GM12878 (cell line): ENCODE measurements at regions not wholly inside any gene's neighbourhood (a gene's known extent, or its start where the extent isn't known, plus 50 kb on each side); places are given as distances from the start of the nearest gene placed in this dataset.

Source experiments
- ATAC-seq: fragments of 200-7000 bp; cut with Tn5 transposase; 3 replicates; pipeline ENCODE4 v1.9.1; 2020; ENCODE audit warnings: mild to moderate bottlenecking, moderate library complexity
- BruUV-seq: library from RNA; stranded (reverse); fragments of 400-500 nt; replicated peaks from 2 replicates; lab custom pipeline; 2021; lab: Mats Ljungman, UMichigan
- CTCF ChIA-PET: fragments of 300-600 bp; sonication (Branson Sonifier 250); formaldehyde crosslinking; extraction: SDS; loops from one replicate; lab custom pipeline; 2021; ENCODE audit warnings: inconsistent platforms; lab: Yijun Ruan, JAX
- POLR2A ChIA-PET: fragments of 350-600 bp; formaldehyde crosslinking; extraction: SDS; loops from one replicate; lab custom pipeline; 2021; ENCODE audit warnings: inconsistent platforms; lab: Charles Lee
- RAD21 ChIA-PET: fragments of 300-600 bp; sonication (Branson Sonifier 250); formaldehyde crosslinking; loops from one replicate; lab custom pipeline; 2023; ENCODE audit warnings: antibody characterized with exemption; ENCODE audit not compliant: unreplicated experiment; lab: Charles Lee
- SMC1A ChIA-PET: fragments of 300-600 bp; sonication (Branson Sonifier 250); formaldehyde crosslinking; loops from one replicate; lab custom pipeline; 2023; ENCODE audit not compliant: unreplicated experiment, uncharacterized antibody; lab: Charles Lee
- DNase-seq: peaks from one replicate; pipeline ENCODE4 v3.0.0-alpha.2; 2011; ENCODE audit warnings: low read depth, low spot score
- FAIRE-seq: peaks from 3 replicates; lab custom pipeline; 2011; peaks lifted over from hg19 to GRCh38; lab: Jason Lieb, UNC
- H2AFZ ChIP-seq: 2 replicates; pipeline ENCODE4 v1.6.0; 2011; ENCODE audit warnings: low read depth, low read length, control low read depth; ENCODE audit not compliant: control insufficient read depth
- H3K27ac ChIP-seq: 2 replicates; pipeline ENCODE4 v1.5.1; 2011; ENCODE audit warnings: control low read depth; ENCODE audit not compliant: control insufficient read depth, insufficient read depth
- H3K27me3 ChIP-seq, 2 experiments: replicated peaks in 1 of 2; 2 replicates each; pipeline versions ENCODE4 v1.6.0 to v1.6.1; 2011; ENCODE audit warnings: low read length in 1 of 2; ENCODE audit not compliant: control insufficient read depth in 2 of 2, insufficient read depth in 2 of 2
- H3K36me3 ChIP-seq, 2 experiments: 2 replicates each; pipeline ENCODE4 v1.5.1; 2011; ENCODE audit warnings: low read length in 1 of 2; ENCODE audit not compliant: control insufficient read depth in 2 of 2, insufficient read depth in 2 of 2
- H3K4me1 ChIP-seq: 2 replicates; pipeline ENCODE4 v1.6.1; 2011; ENCODE audit warnings: mild to moderate bottlenecking, low read length, moderate library complexity, mixed read lengths; ENCODE audit not compliant: control insufficient read depth, insufficient read depth
- H3K4me2 ChIP-seq: 2 replicates; pipeline ENCODE4 v1.6.0; 2011; ENCODE audit warnings: control low read depth; ENCODE audit not compliant: control insufficient read depth, insufficient read depth
- H3K4me3 ChIP-seq: fragments of 200-600 bp; sonication (generic); 2 replicates; pipeline ENCODE4 v1.5.1; 2016
- H3K79me2 ChIP-seq: 2 replicates; pipeline ENCODE4 v1.6.0; 2011; ENCODE audit warnings: low read length; ENCODE audit not compliant: control insufficient read depth, insufficient read depth
- H3K9ac ChIP-seq: 2 replicates; pipeline ENCODE4 v1.8.0; 2011; ENCODE audit warnings: low read length, control low read depth, mixed read lengths; ENCODE audit not compliant: control insufficient read depth, insufficient read depth
- H3K9me3 ChIP-seq: replicated peaks from 3 replicates; pipeline ENCODE4 v1.5.1; 2011; ENCODE audit warnings: mild to moderate bottlenecking, low read length; ENCODE audit not compliant: control insufficient read depth, insufficient read depth
- H4K20me1 ChIP-seq: 2 replicates; pipeline ENCODE4 v1.6.0; 2011; ENCODE audit not compliant: control insufficient read depth, insufficient read depth
- FOS ChIP-seq: IDR thresholded peaks from 3 replicates; pipeline ENCODE4 v1.6.1; 2011; ENCODE audit warnings: borderline replicate concordance; ENCODE audit not compliant: insufficient read length; ENCODE audit errors: extremely low read depth
- GABPA ChIP-seq: IDR thresholded peaks from 2 replicates; pipeline ENCODE4 v1.6.1; 2014; ENCODE audit warnings: antibody characterized with exemption, low read depth, mild to moderate bottlenecking, inconsistent platforms
- HDAC6 ChIP-seq: fragments of 200-600 bp; sonication (generic); IDR thresholded peaks from one replicate; pipeline ENCODE4 v1.8.0; 2017; ENCODE audit warnings: antibody characterized with exemption; ENCODE audit not compliant: unreplicated experiment
- MXI1 ChIP-seq: fragments of 150-350 bp; IDR thresholded peaks from 2 replicates; pipeline ENCODE4 v1.6.1; 2011; ENCODE audit warnings: low read depth, mild to moderate bottlenecking, inconsistent platforms, low read length, improper control_type of control experiment
- MYB ChIP-seq: fragments of 150-350 bp; IDR thresholded peaks from 2 replicates; pipeline ENCODE4 v1.6.1; 2014; ENCODE audit warnings: mild to moderate bottlenecking, low read depth, low read length, borderline replicate concordance
- RAD51 ChIP-seq: fragments of 450-650 bp; IDR thresholded peaks from 2 replicates; pipeline ENCODE4 v1.6.1; 2016; ENCODE audit warnings: moderate library complexity, mild to moderate bottlenecking, inconsistent platforms
- SP1 ChIP-seq: IDR thresholded peaks from one replicate; pipeline ENCODE4 v1.6.1; 2011; ENCODE audit warnings: low read depth, low read length
- WGBS: methylation state at CpG from one replicate; pipeline ENCODE4 v1.1.6; 2016; ENCODE audit warnings: low lambda C conversion rate; ENCODE audit not compliant: insufficient replicate concordance, insufficient coverage; ENCODE audit errors: missing lambda C conversion rate; 5-methylcytosine and 5-hydroxymethylcytosine counted together
- in situ Hi-C: fragments of 300-500 bp; cut with MboI; formaldehyde crosslinking; loops from 9 replicates; pipeline ENCODE4 v1.14.3; 2018; ENCODE audit warnings: mixed read lengths
- intact Hi-C: fragments of 100-400 bp; cut with micrococcal nuclease; formaldehyde crosslinking; loops from one replicate; pipeline ENCODE4 v1.14.2; 2022; ENCODE audit not compliant: unreplicated experiment
- TF ChIP-seq, protein P1 (sequence below): fragments of 450-650 bp; IDR thresholded peaks from 2 replicates; pipeline ENCODE4 v1.6.1; 2016; ENCODE audit warnings: mild to moderate bottlenecking
- TF ChIP-seq, protein P2 (sequence below): fragments of 450-650 bp; IDR thresholded peaks from 2 replicates; pipeline ENCODE4 v1.6.1; 2017; ENCODE audit warnings: mild to moderate bottlenecking, moderate library complexity
- TF ChIP-seq, protein P3 (sequence below): fragments of 450-650 bp; IDR thresholded peaks from 2 replicates; pipeline ENCODE4 v1.6.1; 2018; ENCODE audit warnings: mild to moderate bottlenecking, low read depth, moderate library complexity; ENCODE audit not compliant: partially characterized antibody
- TF ChIP-seq, protein P4 (sequence below): IDR thresholded peaks from 2 replicates; pipeline ENCODE4 v1.6.1; 2012; ENCODE audit warnings: improper control_type of control experiment, low read depth, low read length; ENCODE audit not compliant: insufficient replicate concordance

DNA sequence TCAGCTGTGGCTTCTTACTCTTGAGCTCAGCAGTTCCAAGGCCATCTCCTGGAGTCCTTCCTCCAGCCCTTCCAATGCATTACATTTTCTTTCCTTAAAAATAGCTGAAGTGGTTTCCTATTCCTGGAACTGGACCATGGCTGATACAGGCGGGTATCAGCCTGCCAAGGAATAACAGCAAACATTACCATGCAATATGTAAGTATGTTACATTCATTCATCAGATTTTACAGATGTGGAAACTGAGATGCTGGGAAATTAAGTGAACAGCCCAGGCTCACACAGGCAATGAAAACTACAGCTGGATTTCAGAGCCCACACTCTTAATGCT lies 100.4 kb downstream of the NRN1 start:
- Histone ChIP-seq H3K36me3 (no peaks in the 10 kb centered on the region), H4K20me1 (no peaks in the 10 kb centered on the region; the same call in 1 of the 2 replicates), H3K4me1 (no peaks in the 10 kb centered on the region), H3K27me3 (no peaks in the 10 kb centered on the region), H2AFZ (no peak overlapping the region), H3K9ac (no peak overlapping the region), H3K9me3 (no peaks in the 10 kb centered on the region), H3K4me3 (no peak overlapping the region), H3K79me2 (no peaks in the 10 kb centered on the region), H3K27ac (no peak overlapping the region), H3K4me2 (no peak overlapping the region)
- no TSS peak for BruUV-seq
- FAIRE-seq: no peak
- POLR2A ChIA-PET: no interaction called here
- intact Hi-C loops: no loop called here
- TF ChIP-seq MYB (no peak), SP1 (no peak), FOS (no peak), HDAC6 (no peak), MXI1 (no peak), RAD51 (no peak), GABPA (no peak)
- TF ChIP-seq, protein P1, sequence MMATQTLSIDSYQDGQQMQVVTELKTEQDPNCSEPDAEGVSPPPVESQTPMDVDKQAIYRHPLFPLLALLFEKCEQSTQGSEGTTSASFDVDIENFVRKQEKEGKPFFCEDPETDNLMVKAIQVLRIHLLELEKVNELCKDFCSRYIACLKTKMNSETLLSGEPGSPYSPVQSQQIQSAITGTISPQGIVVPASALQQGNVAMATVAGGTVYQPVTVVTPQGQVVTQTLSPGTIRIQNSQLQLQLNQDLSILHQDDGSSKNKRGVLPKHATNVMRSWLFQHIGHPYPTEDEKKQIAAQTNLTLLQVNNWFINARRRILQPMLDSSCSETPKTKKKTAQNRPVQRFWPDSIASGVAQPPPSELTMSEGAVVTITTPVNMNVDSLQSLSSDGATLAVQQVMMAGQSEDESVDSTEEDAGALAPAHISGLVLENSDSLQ: no peak
- TF ChIP-seq, protein P2, sequence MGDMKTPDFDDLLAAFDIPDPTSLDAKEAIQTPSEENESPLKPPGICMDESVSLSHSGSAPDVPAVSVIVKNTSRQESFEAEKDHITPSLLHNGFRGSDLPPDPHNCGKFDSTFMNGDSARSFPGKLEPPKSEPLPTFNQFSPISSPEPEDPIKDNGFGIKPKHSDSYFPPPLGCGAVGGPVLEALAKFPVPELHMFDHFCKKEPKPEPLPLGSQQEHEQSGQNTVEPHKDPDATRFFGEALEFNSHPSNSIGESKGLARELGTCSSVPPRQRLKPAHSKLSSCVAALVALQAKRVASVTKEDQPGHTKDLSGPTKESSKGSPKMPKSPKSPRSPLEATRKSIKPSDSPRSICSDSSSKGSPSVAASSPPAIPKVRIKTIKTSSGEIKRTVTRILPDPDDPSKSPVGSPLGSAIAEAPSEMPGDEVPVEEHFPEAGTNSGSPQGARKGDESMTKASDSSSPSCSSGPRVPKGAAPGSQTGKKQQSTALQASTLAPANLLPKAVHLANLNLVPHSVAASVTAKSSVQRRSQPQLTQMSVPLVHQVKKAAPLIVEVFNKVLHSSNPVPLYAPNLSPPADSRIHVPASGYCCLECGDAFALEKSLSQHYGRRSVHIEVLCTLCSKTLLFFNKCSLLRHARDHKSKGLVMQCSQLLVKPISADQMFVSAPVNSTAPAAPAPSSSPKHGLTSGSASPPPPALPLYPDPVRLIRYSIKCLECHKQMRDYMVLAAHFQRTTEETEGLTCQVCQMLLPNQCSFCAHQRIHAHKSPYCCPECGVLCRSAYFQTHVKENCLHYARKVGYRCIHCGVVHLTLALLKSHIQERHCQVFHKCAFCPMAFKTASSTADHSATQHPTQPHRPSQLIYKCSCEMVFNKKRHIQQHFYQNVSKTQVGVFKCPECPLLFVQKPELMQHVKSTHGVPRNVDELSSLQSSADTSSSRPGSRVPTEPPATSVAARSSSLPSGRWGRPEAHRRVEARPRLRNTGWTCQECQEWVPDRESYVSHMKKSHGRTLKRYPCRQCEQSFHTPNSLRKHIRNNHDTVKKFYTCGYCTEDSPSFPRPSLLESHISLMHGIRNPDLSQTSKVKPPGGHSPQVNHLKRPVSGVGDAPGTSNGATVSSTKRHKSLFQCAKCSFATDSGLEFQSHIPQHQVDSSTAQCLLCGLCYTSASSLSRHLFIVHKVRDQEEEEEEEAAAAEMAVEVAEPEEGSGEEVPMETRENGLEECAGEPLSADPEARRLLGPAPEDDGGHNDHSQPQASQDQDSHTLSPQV: no peak
- TF ChIP-seq, protein P3, sequence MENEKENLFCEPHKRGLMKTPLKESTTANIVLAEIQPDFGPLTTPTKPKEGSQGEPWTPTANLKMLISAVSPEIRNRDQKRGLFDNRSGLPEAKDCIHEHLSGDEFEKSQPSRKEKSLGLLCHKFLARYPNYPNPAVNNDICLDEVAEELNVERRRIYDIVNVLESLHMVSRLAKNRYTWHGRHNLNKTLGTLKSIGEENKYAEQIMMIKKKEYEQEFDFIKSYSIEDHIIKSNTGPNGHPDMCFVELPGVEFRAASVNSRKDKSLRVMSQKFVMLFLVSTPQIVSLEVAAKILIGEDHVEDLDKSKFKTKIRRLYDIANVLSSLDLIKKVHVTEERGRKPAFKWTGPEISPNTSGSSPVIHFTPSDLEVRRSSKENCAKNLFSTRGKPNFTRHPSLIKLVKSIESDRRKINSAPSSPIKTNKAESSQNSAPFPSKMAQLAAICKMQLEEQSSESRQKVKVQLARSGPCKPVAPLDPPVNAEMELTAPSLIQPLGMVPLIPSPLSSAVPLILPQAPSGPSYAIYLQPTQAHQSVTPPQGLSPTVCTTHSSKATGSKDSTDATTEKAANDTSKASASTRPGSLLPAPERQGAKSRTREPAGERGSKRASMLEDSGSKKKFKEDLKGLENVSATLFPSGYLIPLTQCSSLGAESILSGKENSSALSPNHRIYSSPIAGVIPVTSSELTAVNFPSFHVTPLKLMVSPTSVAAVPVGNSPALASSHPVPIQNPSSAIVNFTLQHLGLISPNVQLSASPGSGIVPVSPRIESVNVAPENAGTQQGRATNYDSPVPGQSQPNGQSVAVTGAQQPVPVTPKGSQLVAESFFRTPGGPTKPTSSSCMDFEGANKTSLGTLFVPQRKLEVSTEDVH: no peak
- TF ChIP-seq, protein P4, sequence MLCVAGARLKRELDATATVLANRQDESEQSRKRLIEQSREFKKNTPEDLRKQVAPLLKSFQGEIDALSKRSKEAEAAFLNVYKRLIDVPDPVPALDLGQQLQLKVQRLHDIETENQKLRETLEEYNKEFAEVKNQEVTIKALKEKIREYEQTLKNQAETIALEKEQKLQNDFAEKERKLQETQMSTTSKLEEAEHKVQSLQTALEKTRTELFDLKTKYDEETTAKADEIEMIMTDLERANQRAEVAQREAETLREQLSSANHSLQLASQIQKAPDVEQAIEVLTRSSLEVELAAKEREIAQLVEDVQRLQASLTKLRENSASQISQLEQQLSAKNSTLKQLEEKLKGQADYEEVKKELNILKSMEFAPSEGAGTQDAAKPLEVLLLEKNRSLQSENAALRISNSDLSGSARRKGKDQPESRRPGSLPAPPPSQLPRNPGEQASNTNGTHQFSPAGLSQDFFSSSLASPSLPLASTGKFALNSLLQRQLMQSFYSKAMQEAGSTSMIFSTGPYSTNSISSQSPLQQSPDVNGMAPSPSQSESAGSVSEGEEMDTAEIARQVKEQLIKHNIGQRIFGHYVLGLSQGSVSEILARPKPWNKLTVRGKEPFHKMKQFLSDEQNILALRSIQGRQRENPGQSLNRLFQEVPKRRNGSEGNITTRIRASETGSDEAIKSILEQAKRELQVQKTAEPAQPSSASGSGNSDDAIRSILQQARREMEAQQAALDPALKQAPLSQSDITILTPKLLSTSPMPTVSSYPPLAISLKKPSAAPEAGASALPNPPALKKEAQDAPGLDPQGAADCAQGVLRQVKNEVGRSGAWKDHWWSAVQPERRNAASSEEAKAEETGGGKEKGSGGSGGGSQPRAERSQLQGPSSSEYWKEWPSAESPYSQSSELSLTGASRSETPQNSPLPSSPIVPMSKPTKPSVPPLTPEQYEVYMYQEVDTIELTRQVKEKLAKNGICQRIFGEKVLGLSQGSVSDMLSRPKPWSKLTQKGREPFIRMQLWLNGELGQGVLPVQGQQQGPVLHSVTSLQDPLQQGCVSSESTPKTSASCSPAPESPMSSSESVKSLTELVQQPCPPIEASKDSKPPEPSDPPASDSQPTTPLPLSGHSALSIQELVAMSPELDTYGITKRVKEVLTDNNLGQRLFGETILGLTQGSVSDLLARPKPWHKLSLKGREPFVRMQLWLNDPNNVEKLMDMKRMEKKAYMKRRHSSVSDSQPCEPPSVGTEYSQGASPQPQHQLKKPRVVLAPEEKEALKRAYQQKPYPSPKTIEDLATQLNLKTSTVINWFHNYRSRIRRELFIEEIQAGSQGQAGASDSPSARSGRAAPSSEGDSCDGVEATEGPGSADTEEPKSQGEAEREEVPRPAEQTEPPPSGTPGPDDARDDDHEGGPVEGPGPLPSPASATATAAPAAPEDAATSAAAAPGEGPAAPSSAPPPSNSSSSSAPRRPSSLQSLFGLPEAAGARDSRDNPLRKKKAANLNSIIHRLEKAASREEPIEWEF: no peak
- RAD21 ChIA-PET: no interaction called here
- CTCF ChIA-PET: no interaction called here
- WGBS: 78% methylated on average over 1 of the region's 1 CpG
- SMC1A ChIA-PET: no interaction called here
- no peak for ATAC-seq
- no peak for DNase-seq
- in situ Hi-C loops: no loop called here
